Chondrocyte (in vitro differentiated cells): ENCODE measurements at regions not wholly inside any gene's neighbourhood (a gene's known extent, or its start where the extent isn't known, plus 50 kb on each side); places are given as distances from the start of the nearest gene placed in this dataset.
"Not testable (repeated sequence)": the region's sequence is repeated elsewhere in the genome, so short reads cannot be mapped to it uniquely, and the experiment has no call there.

Source experiments
- DNase-seq: peaks from one replicate; pipeline ENCODE4 v3.0.0; 2021; ENCODE audit warnings: mixed read lengths, low spot score
- H3K27ac Mint-ChIP-seq: one replicate; pipeline ENCODE4 v1.8.0; 2021; ENCODE audit warnings: mild to moderate bottlenecking, moderate library complexity, mixed read lengths; ENCODE audit not compliant: unreplicated experiment
- H3K27me3 Mint-ChIP-seq: 2 replicates; pipeline ENCODE4 v1.8.0; 2021; ENCODE audit warnings: low read depth, mixed read lengths
- H3K36me3 Mint-ChIP-seq: 2 replicates; pipeline ENCODE4 v1.8.0; 2021; ENCODE audit warnings: low read depth, mixed read lengths
- H3K4me1 Mint-ChIP-seq: 2 replicates; pipeline ENCODE4 v1.8.0; 2021; ENCODE audit warnings: low read depth, mild to moderate bottlenecking, mixed read lengths
- H3K4me3 Mint-ChIP-seq: one replicate; pipeline ENCODE4 v1.8.0; 2021; ENCODE audit warnings: mild to moderate bottlenecking, moderate library complexity, mixed read lengths; ENCODE audit not compliant: unreplicated experiment
- H3K9me3 Mint-ChIP-seq: 2 replicates; pipeline ENCODE4 v1.8.0; 2021; ENCODE audit warnings: low read depth, mixed read lengths
- CTCF ChIP-seq: fragments of 200-600 bp; sonication (generic); IDR thresholded peaks from 2 replicates; pipeline ENCODE4 v1.5.0; 2021; ENCODE audit warnings: antibody characterized with exemption, mild to moderate bottlenecking, moderate library complexity

- H3K4me1 Mint-ChIP-seq = no peaks in the 10 kb centered on the region
These were observed 251.6 kb upstream of the FOXF1 start for GRCh38 chr16:86258713-86259112.

GRCh38 chr16:86259499-86259898 lies 250.8 kb upstream of the FOXF1 start:
- Mint-ChIP-seq H3K36me3 (no peaks in the 10 kb centered on the region), H3K4me1 (no peaks in the 10 kb centered on the region), H3K27me3 (peaks cover 13% of the 10 kb centered on the region), H3K4me3 (no peak overlapping the region), H3K27ac (no peak overlapping the region), H3K9me3 (peaks cover 21% of the 10 kb centered on the region)
- no peak for TF ChIP-seq CTCF
- DNase-seq = no peak

More at GRCh38 chr16:86258713-86259112, 251.6 kb upstream of the FOXF1 start:
- Mint-ChIP-seq H3K27ac (no peak overlapping the region), H3K4me3 (no peak overlapping the region), H3K27me3 (peaks cover 13% of the 10 kb centered on the region), H3K9me3 (peaks cover 21% of the 10 kb centered on the region), H3K36me3 (no peaks in the 10 kb centered on the region)
- no peak for DNase-seq
- TF ChIP-seq CTCF = no peak

- Mint-ChIP-seq H3K27ac (no peak overlapping the region), H3K36me3 (no peaks in the 10 kb centered on the region), H3K27me3 (peaks cover 6% of the 10 kb centered on the region), H3K9me3 (peaks cover 8% of the 10 kb centered on the region), H3K4me3 (no peak overlapping the region), H3K4me1 (no peaks in the 10 kb centered on the region)
- no peak for DNase-seq
- no peak for TF ChIP-seq CTCF
These were observed 248.9 kb upstream of the FOXF1 start for GRCh38 chr16:86261379-86261778.

- not testable (repeated sequence) for H3K4me3 Mint-ChIP-seq, H3K9me3 Mint-ChIP-seq, DNase-seq, H3K36me3 Mint-ChIP-seq, H3K27ac Mint-ChIP-seq, H3K4me1 Mint-ChIP-seq
- peaks cover 10% of the 10 kb centered on the region for H3K27me3 Mint-ChIP-seq
These were observed 242.7 kb upstream of the FOXF1 start for GRCh38 chr16:86267657-86268056.

- peaks cover 29% of the 10 kb centered on the region for H3K27me3 Mint-ChIP-seq
- TF ChIP-seq CTCF = no peak
- no peak for DNase-seq
- H3K9me3 Mint-ChIP-seq = peaks cover 3% of the 10 kb centered on the region
- no peak overlapping the region for H3K27ac Mint-ChIP-seq
- no peak overlapping the region for H3K4me3 Mint-ChIP-seq
- H3K4me1 Mint-ChIP-seq = no peaks in the 10 kb centered on the region
- no peaks in the 10 kb centered on the region for H3K36me3 Mint-ChIP-seq
These were observed 239.6 kb upstream of the FOXF1 start for GRCh38 chr16:86270696-86271095.

- Mint-ChIP-seq H3K4me1 (no peaks in the 10 kb centered on the region), H3K9me3 (peaks cover 3% of the 10 kb centered on the region), H3K36me3 (no peaks in the 10 kb centered on the region), H3K27ac (no peak overlapping the region), H3K27me3 (peaks cover 45% of the 10 kb centered on the region), H3K4me3 (no peak overlapping the region)
- DNase-seq = no peak
- no peak for TF ChIP-seq CTCF
These were observed 237.6 kb upstream of the FOXF1 start for GRCh38 chr16:86272744-86273143.
